ENCODE measurements at regions not wholly inside any gene's neighbourhood (a gene's known extent, or its start where the extent isn't known, plus 50 kb on each side); places are given as distances from the start of the nearest gene placed in this dataset.

- no CpG with 5 or more reads among the region's 4 CpGs for whole genome bisulfite sequencing, 2 experiments (ENCODE audit: extremely low coverage in 2 of 2, insufficient read length in 1 of 2)
- BruUV-seq (replicated peaks): no TSS peak
- CTCF ChIA-PET: no interaction called here
These were observed 174.8 kb downstream of the ACTL7B start for GRCh38 chr9:108680946-108681345.

More at GRCh38 chr9:108680946-108681345, 174.8 kb downstream of the ACTL7B start:
- Histone ChIP-seq H4K20me1 (ENCODE audit: insufficient read depth, low read length) (no peaks in the 10 kb centered on the region), H3K4me1 (ENCODE audit: control insufficient read depth, insufficient read depth, low read length) (no peaks in the 10 kb centered on the region), H3K9me1 (ENCODE audit: insufficient read depth, low read length) (no peaks in the 10 kb centered on the region), H3K56ac (ENCODE audit: extremely low read depth, insufficient read depth, low read length) (no peak overlapping the region), H3K4me3 (ENCODE audit: insufficient read depth, low read depth, low read length) (no peak overlapping the region), H3K23ac (ENCODE audit: low read depth, low read length) (no peak overlapping the region), H3K27me3 (ENCODE audit: control insufficient read depth, insufficient read depth, low read length) (no peaks in the 10 kb centered on the region; the same call in 1 of the 2 replicates), H2BK120ac (ENCODE audit: low read depth, low read length) (no peak overlapping the region), H3K27ac (ENCODE audit: insufficient read depth, low read length) (no peak overlapping the region), H2AK9ac (replicated peaks; ENCODE audit: low read depth, low read length, poor library complexity) (no peak overlapping the region), H2BK20ac (ENCODE audit: low read depth, low read length) (no peak overlapping the region), H3K18ac (ENCODE audit: low read depth, low read length) (no peak overlapping the region), H2BK5ac (ENCODE audit: low read depth, low read length, poor library complexity, severe bottlenecking) (no peak overlapping the region), H3K36me3 (ENCODE audit: control insufficient read depth, insufficient read depth, low read length) (no peaks in the 10 kb centered on the region), H3K4me2 (ENCODE audit: low read depth, low read length) (no peak overlapping the region), H2BK15ac (ENCODE audit: low read depth, low read length) (no peak overlapping the region), H3K9me3 (ENCODE audit: control insufficient read depth, insufficient read depth, low read length) (no peaks in the 10 kb centered on the region), H4K8ac (ENCODE audit: low read depth in 2 of 2, low read length in 2 of 2) (no peak overlapping the region), H3K14ac (replicated peaks; ENCODE audit: low read depth, low read length) (no peak overlapping the region), H3K9ac (ENCODE audit: low read depth, low read length) (no peak overlapping the region), H2AFZ (replicated peaks; ENCODE audit: low read length, poor library complexity) (no peak overlapping the region), H4K91ac (ENCODE audit: insufficient read depth, low read depth, low read length) (no peak overlapping the region), H3K4ac (ENCODE audit: low read depth, low read length) (no peak overlapping the region), H4K5ac (ENCODE audit: low read depth, low read length) (no peak overlapping the region), H2AK5ac (ENCODE audit: low read depth, low read length) (no peak overlapping the region), H3K79me1 (ENCODE audit: low read depth in 1 of 2, low read length in 2 of 2) (no peaks in the 10 kb centered on the region)
- ATAC-seq (ENCODE audit: low read depth) (no peak), DNase-seq (no peak)
- dilution Hi-C loops (cut with HindIII; ENCODE audit: low sequenced_read_pairs, unreplicated experiment) (no loop called here), in situ Hi-C loops (cut with MboI; ENCODE audit: low sequenced_read_pairs) (no loop called here), intact Hi-C loops (cut with micrococcal nuclease) (no loop called here)
- TF ChIP-seq SMC3 (IDR thresholded peaks at IDR 0.05; ENCODE audit: low read depth, low read length): no peak
- no peak for TF ChIP-seq ELK1 (IDR thresholded peaks at IDR 0.05; ENCODE audit: borderline replicate concordance, low read depth, low read length)
- TF ChIP-seq CEBPB (IDR thresholded peaks at IDR 0.05; ENCODE audit: low read depth, low read length): no peak
- no peak for TF ChIP-seq RCOR1 (IDR thresholded peaks at IDR 0.05; ENCODE audit: insufficient replicate concordance, low read length)
- no peak for TF ChIP-seq USF2 (IDR thresholded peaks at IDR 0.05; ENCODE audit: low read depth, low read length)
- no peak for TF ChIP-seq BHLHE40 (IDR thresholded peaks at IDR 0.05; ENCODE audit: low read depth, low read length)
- no peak for TF ChIP-seq NFE2L2 (IDR thresholded peaks at IDR 0.05; ENCODE audit: low read depth, low read length)
- TF ChIP-seq CTCF (conservative IDR thresholded peaks at IDR 0.05; ENCODE audit: low read depth, low read length): no peak
- POLR2A ChIA-PET (ENCODE audit: unreplicated experiment): no interaction called here
